AG09309 (cell line): ENCODE measurements at regions not wholly inside any gene's neighbourhood (a gene's known extent, or its start where the extent isn't known, plus 50 kb on each side); places are given as distances from the start of the nearest gene placed in this dataset.

ENCODE experiments used
- DNase-seq: peaks from one replicate; pipeline ENCODE4 v3.0.0-alpha.2; 2010; ENCODE audit warnings: low read depth
- H3K4me3 ChIP-seq: 2 replicates; pipeline ENCODE4 v1.5.1; 2011; ENCODE audit warnings: mild to moderate bottlenecking, low read depth, low read length, moderate library complexity; ENCODE audit not compliant: control insufficient read depth
- CTCF ChIP-seq: IDR thresholded peaks from 2 replicates; pipeline ENCODE4 v1.5.1; 2011; ENCODE audit warnings: mild to moderate bottlenecking, low read depth, low read length, inconsistent platforms; ENCODE audit not compliant: insufficient read depth, control insufficient read depth; ENCODE audit errors: missing control alignments

GRCh38 chr3:17931131-17931530 lies 188.7 kb upstream of the TBC1D5 start:
- H3K4me3 ChIP-seq = no peak overlapping the region
- no peak for DNase-seq
- no peak for TF ChIP-seq CTCF

- TF ChIP-seq CTCF = no peak
- no peak for DNase-seq
- no peak overlapping the region for H3K4me3 ChIP-seq
Measured at GRCh38 chr3:17928502-17929145, 186.2 kb upstream of the TBC1D5 start.

GRCh38 chr3:17927036-17927435 lies 184.6 kb upstream of the TBC1D5 start:
- no peak for TF ChIP-seq CTCF
- H3K4me3 ChIP-seq = no peak overlapping the region
- no peak for DNase-seq

GRCh38 chr3:17915341-17915740 lies 172.9 kb upstream of the TBC1D5 start:
- H3K4me3 ChIP-seq = no peak overlapping the region
- DNase-seq = no peak
- no peak for TF ChIP-seq CTCF

- no peak for DNase-seq
- H3K4me3 ChIP-seq = no peak overlapping the region
- TF ChIP-seq CTCF = no peak
Measured at GRCh38 chr3:17913359-17913758, 170.9 kb upstream of the TBC1D5 start.

- no peak for DNase-seq
- TF ChIP-seq CTCF = no peak
- H3K4me3 ChIP-seq = no peak overlapping the region
Measured at GRCh38 chr3:17911986-17912760, 169.7 kb upstream of the TBC1D5 start.
